Left lung (tissue), 4 donors: ENCODE measurements at regions not wholly inside any gene's neighbourhood (a gene's known extent, or its start where the extent isn't known, plus 50 kb on each side); places are given as distances from the start of the nearest gene placed in this dataset.

Source experiments
- ATAC-seq: fragments of 200-7000 bp; cut with Tn5 transposase; one replicate; pipeline ENCODE4 v1.9.1; 2020; ENCODE audit warnings: moderate library complexity
- DNase-seq, 4 donors: peaks; one replicate each; pipeline ENCODE4 v3.0.0-alpha.2; 2013 to 2020
- H3K27ac ChIP-seq, 2 donors: fragments of 200-600 bp; sonication (generic) in 1 of 2; one replicate each; pipeline versions ENCODE4 v1.5.0 to v1.8.0; 2020 to 2021
- H3K27me3 ChIP-seq, 2 donors: fragments of 200-600 bp; sonication (generic) in 1 of 2; one replicate each; pipeline versions ENCODE4 v1.5.0 to v1.8.0; 2020 to 2021
- H3K36me3 ChIP-seq, 2 donors: fragments of 200-600 bp; sonication (generic) in 1 of 2; one replicate each; pipeline versions ENCODE4 v1.5.0 to v1.8.0; 2020 to 2021
- H3K4me1 ChIP-seq, 2 donors: fragments of 200-600 bp; one replicate each; pipeline ENCODE4 v1.8.0; 2021
- H3K4me3 ChIP-seq, 2 donors: fragments of 200-600 bp; sonication (generic) in 1 of 2; one replicate each; pipeline versions ENCODE4 v1.5.0 to v1.8.0; 2020 to 2021; ENCODE audit warnings: mild to moderate bottlenecking in 1 of 2
- H3K9me3 ChIP-seq, 2 donors: fragments of 200-600 bp; sonication (generic) in 1 of 2; one replicate each; pipeline versions ENCODE4 v1.5.0 to v1.8.0; 2020 to 2021
- CTCF ChIP-seq, 2 donors: fragments of 200-600 bp; sonication (generic) in 1 of 2; IDR thresholded peaks; one replicate each; pipeline versions ENCODE4 v1.5.0 to v1.8.0; 2021; ENCODE audit warnings: antibody characterized with exemption in 2 of 2
- intact Hi-C, 2 donors: fragments of 100-400 bp; cut with DNase I; formaldehyde crosslinking; loops; one replicate each; pipeline versions ENCODE4 v1.11.2 to v1.14.2; 2022
- donor health status: DM: no; HTN: yes; CAD: no.
- donor health status: DM: no; HTN: no; CAD: no.

- Histone ChIP-seq H3K27ac (no peak overlapping the region), H3K4me3 (no peak overlapping the region), H3K27me3 (no peaks in the 10 kb centered on the region), H3K9me3 (no peaks in the 10 kb centered on the region), H3K36me3 (no peaks in the 10 kb centered on the region), H3K4me1 (peaks cover 0 to 5% of the 10 kb centered on the region in 2 donors)
- ATAC-seq (peak; percentile 68), DNase-seq (peak in 1 of 4 donors; percentile 52)
- TF ChIP-seq CTCF (IDR thresholded peaks at IDR 0.05) = no peak
- intact Hi-C loops = no loop called here
These were observed 189.9 kb upstream of the PGRMC2 start for GRCh38 chr4:128477540-128477939.

- TF ChIP-seq CTCF (IDR thresholded peaks at IDR 0.05) = no peak
- Histone ChIP-seq H3K27me3 (no peaks in the 10 kb centered on the region), H3K9me3 (no peaks in the 10 kb centered on the region), H3K4me1 (peaks cover 5% of the 10 kb centered on the region in 2 donors), H3K36me3 (no peaks in the 10 kb centered on the region), H3K27ac (no peak overlapping the region), H3K4me3 (no peak overlapping the region)
- ATAC-seq (peak; percentile 6), DNase-seq (no peak)
- intact Hi-C loops = no loop called here
These were observed 188.0 kb upstream of the PGRMC2 start for GRCh38 chr4:128475597-128475996.

GRCh38 chr4:128471576-128471975 is 184.0 kb upstream of the PGRMC2 start:
- H3K27ac ChIP-seq = no peak overlapping the region
- no peak for TF ChIP-seq CTCF (IDR thresholded peaks at IDR 0.05)
- DNase-seq = no peak
- H3K9me3 ChIP-seq = no peaks in the 10 kb centered on the region
- intact Hi-C loops = no loop called here
- peaks cover 16 to 17% of the 10 kb centered on the region in 2 donors for H3K4me1 ChIP-seq
- no peak for ATAC-seq
- H3K4me3 ChIP-seq = no peak overlapping the region
- no peaks in the 10 kb centered on the region for H3K27me3 ChIP-seq
- no peaks in the 10 kb centered on the region for H3K36me3 ChIP-seq

- Histone ChIP-seq H3K36me3 (no peaks in the 10 kb centered on the region), H3K4me1 (peaks cover 16 to 17% of the 10 kb centered on the region in 2 donors), H3K27me3 (no peaks in the 10 kb centered on the region), H3K4me3 (no peak overlapping the region), H3K9me3 (no peaks in the 10 kb centered on the region), H3K27ac (no peak overlapping the region)
- no peak for TF ChIP-seq CTCF (IDR thresholded peaks at IDR 0.05)
- intact Hi-C loops = no loop called here
- ATAC-seq = no peak
- DNase-seq = no peak
These were observed 183.0 kb upstream of the PGRMC2 start for GRCh38 chr4:128470492-128471053.

GRCh38 chr4:128468123-128468989 is 180.7 kb upstream of the PGRMC2 start:
- TF ChIP-seq CTCF (IDR thresholded peaks at IDR 0.05) = no peak
- no peaks in the 10 kb centered on the region for H3K9me3 ChIP-seq
- no peaks in the 10 kb centered on the region for H3K36me3 ChIP-seq
- ATAC-seq (peak; percentile 87), DNase-seq (peak in 3 of 4 donors; percentile 61 to 89 (median 69))
- H3K27me3 ChIP-seq = no peaks in the 10 kb centered on the region
- intact Hi-C loops = no loop called here
- no peak overlapping the region for H3K4me3 ChIP-seq
- peaks cover 13 to 16% of the 10 kb centered on the region in 2 donors for H3K4me1 ChIP-seq
- H3K27ac ChIP-seq = peak overlapping the region; percentile 31 to 60
